NCI-H524 treated with DMSO at 0.1 percent for 48 hours (cell line): ENCODE measurements at regions not wholly inside any gene's neighbourhood (a gene's known extent, or its start where the extent isn't known, plus 50 kb on each side); places are given as distances from the start of the nearest gene placed in this dataset.
A peak's percentile ranks its signal among the peaks of the same experiment; 100 is the strongest.

Source experiments
- DNase-seq: peaks from one replicate; lab custom pipeline; 2025; lab: John Stamatoyannopoulos, UW

DNA sequence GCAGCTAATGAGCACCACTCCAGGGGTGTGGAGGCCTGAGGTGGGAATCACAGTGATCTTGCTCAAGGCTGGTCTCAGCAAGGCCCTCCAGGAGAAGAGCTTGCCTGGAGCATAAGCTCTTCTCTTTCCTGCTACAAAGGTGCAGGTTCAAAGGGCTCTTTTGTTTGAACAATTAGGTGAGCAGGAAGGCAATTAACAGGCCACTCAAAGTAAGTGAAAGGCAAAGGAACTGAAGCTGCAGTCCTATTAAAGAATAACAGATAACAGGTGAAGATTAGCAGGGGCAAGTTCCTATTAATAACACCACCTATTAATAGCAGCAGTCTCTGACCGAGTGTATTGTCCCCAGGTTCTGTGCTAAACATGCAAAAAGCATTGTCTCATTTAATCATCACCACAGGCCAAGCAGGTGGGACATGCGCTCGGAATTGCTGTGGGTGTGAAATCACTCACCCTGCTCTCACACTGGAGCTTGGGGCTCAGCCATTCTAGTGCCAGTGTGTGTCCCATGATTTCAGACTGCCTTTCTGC lies 113.8 kb downstream of the RHOU start:
- no peak for DNase-seq

DNA sequence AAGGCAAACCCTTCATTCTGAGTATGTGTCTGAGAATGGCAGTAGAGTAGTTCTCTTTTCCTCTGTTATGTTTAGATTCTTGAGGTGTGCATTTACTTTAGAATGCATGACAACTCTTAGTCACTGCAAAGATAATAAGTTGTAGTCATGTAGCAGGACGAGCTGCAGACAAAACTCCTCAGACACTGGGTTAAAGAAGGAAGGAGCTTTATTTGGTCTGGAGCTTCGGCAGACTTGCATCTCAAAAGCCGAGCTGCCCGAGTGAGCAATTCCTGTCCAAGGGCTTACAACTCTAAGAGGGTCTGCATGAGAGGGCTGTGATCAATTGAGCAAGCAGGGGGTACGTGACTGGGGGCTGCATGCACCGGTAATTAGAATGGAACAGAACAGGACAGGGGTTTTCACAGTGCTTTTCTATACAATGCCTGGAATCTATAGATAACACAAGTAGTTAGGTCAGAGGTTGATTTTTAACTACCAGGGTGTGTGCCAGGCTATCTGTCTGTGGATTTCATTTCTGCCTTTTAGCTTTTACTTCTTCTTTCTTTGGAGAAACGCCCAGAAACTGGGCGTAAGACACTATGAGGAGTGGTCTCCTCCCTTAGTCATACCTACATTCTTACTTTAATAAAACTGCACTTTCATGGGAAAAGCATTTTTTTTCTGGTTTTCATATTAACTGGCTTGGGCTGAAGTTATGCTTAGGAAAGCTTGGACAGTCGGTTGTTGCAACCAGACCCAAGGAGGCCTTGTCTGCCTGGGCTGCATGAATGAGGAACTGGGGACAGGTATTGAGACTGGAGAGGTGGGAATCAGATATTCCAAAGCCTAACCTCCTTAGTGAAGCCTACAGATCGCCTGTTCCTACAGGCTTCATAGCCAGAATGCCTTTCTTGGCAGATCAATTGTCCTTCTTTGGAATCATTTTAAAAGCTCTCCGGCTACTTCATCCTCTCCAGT lies 115.1 kb downstream of the RHOU start:
- no peak for DNase-seq

- DNase-seq = no peak
Measured at GRCh38 chr1:228851193-228851592, 115.9 kb downstream of the RHOU start.

DNA sequence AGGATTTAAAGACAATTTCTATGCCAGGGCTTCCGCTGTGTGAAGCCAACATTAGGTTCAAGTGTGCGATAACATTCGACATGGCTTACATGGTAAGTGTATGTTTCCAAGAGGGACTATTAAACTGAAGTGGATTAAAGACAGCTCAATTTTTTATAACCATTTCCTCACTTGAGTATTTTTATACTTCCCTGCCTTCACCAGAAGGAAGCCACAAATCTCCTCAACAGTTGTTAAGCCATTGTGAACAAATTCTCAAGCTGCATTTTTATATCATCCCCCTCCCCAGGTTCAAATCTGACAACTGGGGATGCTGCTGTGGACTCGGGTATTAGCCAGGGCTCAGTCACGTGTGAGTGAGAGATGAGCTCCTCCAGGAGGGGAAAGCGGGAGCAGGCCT lies 116.3 kb downstream of the RHOU start:
- peak; percentile 74 for DNase-seq

- DNase-seq = no peak
Measured at GRCh38 chr1:228852024-228852423, 116.7 kb downstream of the RHOU start.

DNA sequence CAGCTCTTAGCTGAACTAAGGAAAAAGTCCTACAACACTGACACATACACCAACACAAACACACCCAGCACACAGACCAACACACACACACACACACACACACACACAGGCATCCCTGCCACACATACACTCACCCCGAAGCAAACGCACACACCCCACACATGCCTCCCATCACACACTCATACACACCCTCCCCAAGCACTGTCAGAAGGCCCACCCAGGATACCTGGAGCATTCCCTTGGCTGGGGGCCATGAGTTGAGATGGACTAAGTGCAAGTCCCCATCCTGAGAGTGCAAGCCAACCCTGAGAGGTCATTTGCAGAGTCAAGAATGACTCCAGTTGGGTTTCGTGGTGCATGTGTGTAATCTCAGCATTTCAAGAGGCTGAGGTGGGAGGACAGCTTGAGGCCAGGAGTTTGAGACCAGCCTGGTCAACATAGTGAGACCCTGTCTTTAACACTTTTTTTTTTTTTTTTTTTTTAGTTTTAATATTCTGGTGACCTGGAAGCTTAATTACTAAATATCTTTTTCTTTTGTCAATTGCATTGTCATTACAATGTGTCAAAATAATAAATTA lies 117.3 kb downstream of the RHOU start:
- DNase-seq = no peak

DNA sequence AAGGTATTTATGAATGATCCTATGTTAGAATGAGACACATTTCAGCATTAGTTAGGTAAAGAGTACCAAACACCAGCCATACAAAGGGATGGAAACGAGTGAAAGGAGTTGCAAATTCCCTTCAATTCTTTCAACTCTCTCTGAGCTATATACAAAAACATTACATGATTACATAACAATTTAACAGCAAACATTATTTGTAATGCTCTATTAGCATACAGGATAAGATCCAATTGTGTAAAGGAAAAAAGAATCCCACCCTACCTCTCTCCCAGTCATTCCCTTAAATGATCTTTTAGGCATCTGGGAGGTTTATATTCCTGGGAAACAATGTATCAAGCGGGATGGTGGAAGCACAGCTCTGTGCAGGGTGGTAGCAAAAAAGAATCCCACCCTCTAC lies 117.9 kb downstream of the RHOU start:
- DNase-seq = no peak

DNA sequence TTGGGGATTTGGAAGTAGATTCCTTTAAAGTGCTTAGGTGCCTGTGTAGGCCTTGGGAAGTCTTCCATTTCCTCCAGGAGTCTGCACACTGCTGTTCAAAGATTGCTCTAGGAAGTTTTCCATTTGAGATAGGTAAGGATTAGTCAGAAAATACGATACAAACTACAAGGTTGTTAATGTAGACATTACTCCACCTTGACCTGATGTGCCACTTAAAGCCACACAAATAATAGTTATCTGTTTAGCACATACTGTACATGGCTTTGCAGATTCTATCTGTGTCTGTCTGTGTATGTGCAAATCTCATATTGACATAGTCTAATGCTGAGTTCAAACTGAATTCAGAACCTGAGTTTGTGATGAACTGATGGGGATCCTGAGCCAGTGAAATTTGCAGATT lies 118.4 kb downstream of the RHOU start:
- DNase-seq = no peak

DNA sequence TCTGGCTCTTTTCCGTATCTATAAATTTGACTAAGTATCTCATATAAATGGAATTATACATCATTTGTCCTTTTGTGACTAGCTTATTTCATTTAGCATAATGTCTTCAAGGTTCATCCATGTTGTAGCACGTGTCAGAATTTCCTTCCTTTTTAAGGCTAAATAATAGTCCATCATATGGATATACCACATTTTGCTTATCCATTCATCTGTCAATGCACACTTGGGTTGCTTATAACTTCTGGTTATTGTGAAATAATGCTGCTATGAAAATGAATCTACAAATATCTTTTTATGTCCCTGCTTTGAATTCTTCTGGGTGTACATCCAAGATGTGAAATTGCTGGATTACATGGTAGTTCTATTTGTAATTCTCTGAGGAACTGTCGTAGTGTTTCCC lies 119.6 kb downstream of the RHOU start:
- DNase-seq = no peak

DNA sequence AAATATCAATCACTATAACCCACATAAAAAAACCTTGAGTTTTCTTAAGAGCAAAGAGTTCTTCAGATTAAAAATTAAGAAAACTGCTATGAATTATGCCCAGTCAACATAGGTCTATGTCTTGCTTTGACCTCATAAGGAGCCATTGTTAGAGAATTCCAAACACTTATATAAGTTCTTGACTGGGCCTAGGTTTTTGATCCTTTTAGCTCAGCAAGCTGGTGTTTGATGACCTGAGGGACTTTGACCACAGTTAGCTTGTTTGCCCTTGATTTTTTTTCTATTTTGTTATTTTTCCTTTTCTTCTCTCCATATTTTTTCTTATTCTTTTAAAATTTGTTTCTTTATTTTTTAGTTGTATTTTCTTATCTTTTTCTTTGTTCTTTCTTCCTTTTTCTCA lies 122.3 kb downstream of the RHOU start:
- DNase-seq = no peak

GRCh38 chr1:228860911-228861831 lies 125.9 kb downstream of the RHOU start:
- no peak for DNase-seq

DNA sequence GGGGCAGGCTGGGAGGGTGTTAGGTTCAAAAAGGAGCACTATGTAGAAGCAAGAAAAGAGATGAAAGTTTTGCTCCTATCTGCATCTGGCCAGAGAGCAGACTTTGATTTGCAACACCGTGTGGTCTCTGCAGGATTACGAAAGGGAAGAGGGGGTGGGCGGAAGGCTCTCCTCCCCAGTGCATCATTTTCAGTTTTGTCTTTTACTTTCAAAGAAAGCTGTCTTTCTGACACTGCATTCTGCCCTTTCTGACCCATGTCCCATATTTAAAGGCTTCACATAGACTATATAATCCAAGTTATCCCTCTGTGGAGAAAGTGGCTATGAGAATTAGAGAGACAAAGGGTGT lies 126.5 kb downstream of the RHOU start:
- DNase-seq = no peak

DNA sequence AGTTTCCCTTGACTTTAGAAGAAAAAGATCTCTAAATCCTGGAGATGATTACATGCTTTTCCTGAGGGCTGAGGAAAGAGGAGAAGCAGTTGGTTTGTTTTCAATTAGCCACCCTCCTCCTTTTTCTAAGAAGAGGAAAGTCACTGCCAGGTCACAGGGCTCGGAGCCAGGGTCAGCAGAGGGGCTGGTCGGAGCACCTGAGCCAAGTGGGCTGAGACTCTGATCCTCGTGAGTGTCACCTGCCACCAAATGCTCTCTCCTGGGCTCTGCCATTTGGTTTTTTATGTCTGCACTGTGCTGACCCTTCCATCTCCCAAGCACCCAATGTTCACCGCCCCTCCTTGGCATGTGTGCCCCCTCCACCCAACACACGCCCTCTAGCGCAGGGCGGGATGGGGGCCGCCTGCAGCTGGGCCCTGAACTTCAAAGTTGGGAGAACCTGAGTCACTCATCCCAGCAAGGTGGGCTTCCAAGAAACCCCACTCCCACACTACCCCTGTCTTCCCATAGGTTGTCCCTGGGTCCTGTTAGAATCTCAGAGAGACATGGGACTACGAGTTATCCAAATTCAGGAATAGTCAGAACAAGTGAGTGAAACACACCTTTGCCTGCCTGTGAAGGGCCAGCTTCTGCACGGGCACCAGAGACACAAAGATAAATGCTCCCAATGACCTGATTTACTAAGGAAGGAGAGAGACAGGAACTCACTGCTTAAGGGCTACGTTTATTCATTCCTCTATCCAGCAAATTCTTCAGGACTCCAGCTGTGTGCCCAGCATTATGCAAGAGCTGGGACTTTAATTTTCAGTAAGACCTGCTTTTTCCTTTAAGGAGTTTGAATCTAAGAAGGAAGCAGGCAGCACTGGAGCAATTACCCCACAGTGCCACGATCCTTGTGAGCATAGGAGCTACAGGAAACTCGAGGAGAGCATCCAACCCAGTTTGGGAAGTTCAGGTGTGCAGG lies 127.5 kb downstream of the RHOU start:
- DNase-seq = no peak

- DNase-seq = no peak
Measured at GRCh38 chr1:228863776-228864175, 128.5 kb downstream of the RHOU start.

GRCh38 chr1:228865627-228866330 lies 130.5 kb downstream of the RHOU start:
- DNase-seq = no peak

DNA sequence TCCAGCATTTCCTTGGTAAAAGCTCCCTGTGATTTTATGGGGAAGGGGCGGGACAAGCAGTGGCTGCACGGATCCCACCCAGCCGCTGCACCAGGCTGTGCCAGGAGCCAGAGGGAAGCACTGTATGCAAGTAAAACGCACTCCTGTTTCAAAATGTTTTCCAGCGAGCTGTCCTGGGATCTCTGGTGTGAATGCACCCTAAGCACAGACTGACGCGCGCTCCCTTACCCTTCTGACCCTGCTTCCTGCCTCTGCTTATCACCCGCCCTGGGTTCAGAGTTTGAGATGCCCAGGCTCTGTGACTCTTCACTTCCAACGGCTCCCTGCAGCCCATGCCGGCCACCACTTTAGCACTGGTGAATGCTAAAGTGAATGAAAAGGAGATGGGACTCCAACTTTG lies 131.2 kb downstream of the RHOU start:
- DNase-seq = no peak

GRCh38 chr1:228867108-228867950 lies 132.1 kb downstream of the RHOU start:
- peak; percentile 74 for DNase-seq

DNA sequence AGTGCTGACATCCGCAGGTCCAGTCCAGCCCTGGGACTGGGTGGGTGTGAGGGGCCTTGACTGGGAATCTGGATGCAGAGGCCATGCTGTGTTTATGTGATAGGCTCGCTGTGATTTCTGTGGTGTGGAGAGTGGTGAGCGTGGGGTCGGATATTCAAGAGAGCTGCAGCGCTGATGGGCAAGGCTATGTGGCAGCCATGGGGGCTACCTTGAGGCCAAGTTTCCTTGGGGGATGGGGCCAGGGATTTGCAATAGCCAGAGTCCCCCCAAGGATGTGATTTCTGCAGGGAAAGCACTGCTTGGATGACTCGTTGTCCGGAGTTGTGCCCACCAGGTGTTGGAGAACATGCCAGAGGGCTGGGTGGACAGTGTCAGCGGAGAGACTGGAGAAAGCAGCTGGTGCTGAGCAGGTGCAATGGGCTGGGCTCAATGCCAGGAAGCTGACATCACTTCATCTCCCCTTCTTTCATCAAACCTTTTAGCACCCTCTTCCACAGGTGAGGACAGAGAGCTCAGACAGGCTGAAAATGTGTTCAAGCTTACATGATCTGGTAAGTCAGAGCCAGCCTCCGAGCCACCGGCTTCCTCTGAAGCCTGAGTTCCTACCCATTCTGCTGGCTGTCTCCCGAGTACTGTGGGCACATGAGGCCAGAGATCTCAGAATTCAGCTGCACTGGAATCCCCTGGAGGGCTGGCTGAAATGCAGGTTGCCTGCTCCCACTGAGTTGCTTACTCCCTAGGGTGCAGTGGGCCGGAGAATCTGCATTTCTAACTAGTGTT lies 132.9 kb downstream of the RHOU start:
- peak; percentile 10 for DNase-seq

- DNase-seq = no peak
Measured at GRCh38 chr1:228868731-228869024, 133.4 kb downstream of the RHOU start.
